Thyroid gland (tissue), 4 donors: ENCODE measurements at regions not wholly inside any gene's neighbourhood (a gene's known extent, or its start where the extent isn't known, plus 50 kb on each side); places are given as distances from the start of the nearest gene placed in this dataset.

ENCODE experiments used
- DNase-seq, 2 donors: peaks; one replicate each; pipeline ENCODE4 v3.0.0-alpha.2; 2019
- H3K27ac ChIP-seq, 3 donors: fragments of 200-600 bp; sonication (generic); 1 replicate in 2 of 3; 2 replicates in 1 of 3; pipeline ENCODE4 v1.5.1; 2016 to 2019; ENCODE audit warnings: mild to moderate bottlenecking in 1 of 3, moderate library complexity in 1 of 3
- H3K27me3 ChIP-seq: fragments of 200-600 bp; sonication (generic); one replicate; pipeline ENCODE4 v1.5.1; 2019
- H3K36me3 ChIP-seq, 2 donors: fragments of 200-600 bp; sonication (generic); one replicate each; pipeline ENCODE4 v1.5.1; 2016 to 2019
- H3K4me1 ChIP-seq, 2 donors: fragments of 200-600 bp; sonication (generic); one replicate each; pipeline ENCODE4 v1.5.1; 2017 to 2019
- H3K4me3 ChIP-seq, 3 donors: fragments of 200-600 bp; sonication (generic); replicated peaks in 1 of 3; 1 replicate in 2 of 3; 2 replicates in 1 of 3; pipeline ENCODE4 v1.5.1; 2016; ENCODE audit warnings: mild to moderate bottlenecking in 1 of 3
- H3K9me3 ChIP-seq: fragments of 200-600 bp; sonication (generic); one replicate; pipeline ENCODE4 v1.5.1; 2017
- CTCF ChIP-seq, 6 experiments: fragments of 200-600 bp in 3 of 6; fragments of 450-650 bp in 3 of 6; sonication (generic) in 3 of 6; IDR thresholded peaks; one replicate each; pipeline ENCODE4 v1.5.1; 2016 to 2019; ENCODE audit warnings: antibody characterized with exemption in 6 of 6, mild to moderate bottlenecking in 2 of 6, inconsistent platforms in 1 of 6, moderate library complexity in 1 of 6
- POLR2A ChIP-seq, 2 donors: fragments of 450-650 bp; IDR thresholded peaks; one replicate each; pipeline ENCODE4 v1.6.1; 2017; ENCODE audit warnings: antibody characterized with exemption in 2 of 2, mild to moderate bottlenecking in 2 of 2, moderate library complexity in 1 of 2
- WGBS, 2 donors: methylation state at CpG; one replicate each; pipeline ENCODE4 v1.1.5; 2017; 5-methylcytosine and 5-hydroxymethylcytosine counted together
- intact Hi-C: fragments of 100-400 bp; cut with DNase I; formaldehyde crosslinking; loops from one replicate; pipeline ENCODE4 v1.15.1; 2023

DNA sequence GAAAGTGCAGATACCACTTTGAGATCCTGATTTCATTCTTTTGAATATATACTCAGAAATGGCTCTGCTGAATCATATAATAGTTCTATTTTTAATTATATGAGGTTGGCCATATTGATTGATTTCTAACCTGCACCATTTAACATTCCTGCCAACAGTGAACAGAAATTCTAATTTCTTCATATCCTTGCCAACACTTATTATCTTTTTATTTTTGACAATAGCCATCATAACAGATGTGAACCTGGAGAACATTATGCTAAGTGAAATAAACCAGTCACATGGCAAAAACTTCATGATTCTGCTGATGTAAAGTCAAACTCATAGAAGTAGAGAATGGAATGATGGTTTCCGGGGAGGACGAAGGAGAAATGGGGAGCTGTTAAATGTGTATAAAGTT is 344.5 kb upstream of the CYRIA start:
- DNase-seq, result no peak
- intact Hi-C loops, result no loop called here
- 83 to 93% methylated on average over 2 of the region's 2 CpGs for WGBS, 2 donors
- H3K27me3 ChIP-seq, result no peaks in the 10 kb centered on the region
- no peaks in the 10 kb centered on the region for H3K36me3 ChIP-seq
- no peak for TF ChIP-seq POLR2A (IDR thresholded peaks at IDR 0.05)
- TF ChIP-seq CTCF (IDR thresholded peaks at IDR 0.05), result no peak
- H3K27ac ChIP-seq, result no peak overlapping the region
- H3K9me3 ChIP-seq, result no peaks in the 10 kb centered on the region
- H3K4me3 ChIP-seq, result no peak overlapping the region
- H3K4me1 ChIP-seq, result no peaks in the 10 kb centered on the region

- Histone ChIP-seq H3K4me3 (no peak overlapping the region), H3K9me3 (no peaks in the 10 kb centered on the region), H3K27ac (no peak overlapping the region), H3K36me3 (no peaks in the 10 kb centered on the region), H3K4me1 (no peaks in the 10 kb centered on the region), H3K27me3 (no peaks in the 10 kb centered on the region)
- 65 to 87% methylated on average over 1 of the region's 1 CpG for WGBS, 2 donors
- no peak for DNase-seq
- intact Hi-C loops, result no loop called here
- no peak for TF ChIP-seq POLR2A (IDR thresholded peaks at IDR 0.05)
- TF ChIP-seq CTCF (IDR thresholded peaks at IDR 0.05), result no peak
Observed at GRCh38 chr2:17000184-17000482, 334.5 kb upstream of the CYRIA start.

DNA sequence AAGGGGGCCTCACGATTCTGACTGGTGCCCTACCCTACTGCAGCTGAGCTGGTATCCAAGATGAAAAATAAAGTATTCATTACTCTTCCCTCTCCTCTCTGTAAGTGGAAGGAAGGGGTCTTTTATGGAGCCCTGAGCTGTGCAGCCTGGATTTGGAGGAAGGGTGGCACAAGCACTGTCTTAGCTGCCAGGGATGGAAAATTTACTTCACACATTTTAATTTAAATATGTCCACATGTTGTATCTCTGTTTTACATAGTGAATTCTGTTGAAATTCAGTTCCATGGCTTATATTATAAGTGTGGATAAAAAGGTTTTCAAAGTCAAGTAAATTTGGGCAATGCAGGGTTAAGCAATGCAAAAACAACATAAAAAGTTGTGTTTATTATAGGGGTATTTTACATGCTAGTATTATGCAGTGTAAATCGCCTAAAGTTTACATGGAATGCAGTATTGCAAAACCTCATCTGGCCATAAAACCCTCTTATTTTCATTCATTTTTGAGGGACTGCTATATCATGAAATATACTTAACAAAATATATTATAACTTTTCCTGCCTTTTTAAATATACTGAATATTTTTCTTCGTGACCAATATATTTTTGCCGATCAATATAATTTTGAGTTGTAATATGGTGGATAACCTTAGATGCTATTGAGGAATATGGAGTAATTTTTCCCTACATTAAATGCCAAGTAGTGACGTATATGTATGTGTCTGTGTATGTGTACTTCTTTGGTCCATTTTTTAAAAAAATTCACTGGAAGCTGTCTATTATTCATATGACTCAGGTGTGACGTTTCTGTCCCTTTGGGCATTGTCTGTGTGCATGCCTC is 333.9 kb upstream of the CYRIA start:
- Histone ChIP-seq H3K36me3 (no peaks in the 10 kb centered on the region), H3K27me3 (no peaks in the 10 kb centered on the region), H3K27ac (no peak overlapping the region), H3K4me1 (no peaks in the 10 kb centered on the region), H3K9me3 (no peaks in the 10 kb centered on the region), H3K4me3 (no peak overlapping the region)
- no peak for DNase-seq
- TF ChIP-seq CTCF (IDR thresholded peaks at IDR 0.05), result no peak
- 69 to 88% methylated on average over 6 of the region's 6 CpGs for WGBS, 2 donors
- intact Hi-C loops, result no loop called here

DNA sequence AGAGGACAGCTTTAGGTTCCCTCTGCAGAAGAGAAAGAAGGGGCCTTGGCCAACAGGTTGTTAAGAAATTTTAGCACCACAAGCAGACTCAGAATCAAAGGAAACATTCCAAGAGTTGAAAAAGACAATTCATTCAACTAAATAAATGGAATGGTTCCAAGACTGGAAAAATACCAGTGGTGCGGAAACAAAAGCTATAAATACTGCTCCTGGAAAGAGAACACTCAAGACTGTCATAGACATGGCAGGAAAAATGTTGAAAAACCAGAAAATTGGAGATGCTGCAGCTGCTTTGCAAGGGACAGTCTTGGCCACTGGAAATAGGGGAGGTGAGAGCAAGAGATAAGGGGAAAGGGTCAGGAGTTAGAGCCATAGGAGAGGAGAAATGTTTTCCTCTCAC is 312.7 kb upstream of the CYRIA start:
- 8 to 10% methylated on average over 1 of the region's 1 CpG for WGBS, 2 donors
- no peak overlapping the region for H3K4me3 ChIP-seq
- TF ChIP-seq POLR2A (IDR thresholded peaks at IDR 0.05) (no peak), CTCF (IDR thresholded peaks at IDR 0.05) (no peak)
- H3K27ac ChIP-seq, result no peak overlapping the region
- intact Hi-C loops, result no loop called here
- H3K4me1 ChIP-seq, result peaks cover 0 to 7% of the 10 kb centered on the region in 2 donors
- no peak for DNase-seq
- H3K36me3 ChIP-seq, result no peaks in the 10 kb centered on the region
- no peaks in the 10 kb centered on the region for H3K9me3 ChIP-seq
- no peaks in the 10 kb centered on the region for H3K27me3 ChIP-seq

DNA sequence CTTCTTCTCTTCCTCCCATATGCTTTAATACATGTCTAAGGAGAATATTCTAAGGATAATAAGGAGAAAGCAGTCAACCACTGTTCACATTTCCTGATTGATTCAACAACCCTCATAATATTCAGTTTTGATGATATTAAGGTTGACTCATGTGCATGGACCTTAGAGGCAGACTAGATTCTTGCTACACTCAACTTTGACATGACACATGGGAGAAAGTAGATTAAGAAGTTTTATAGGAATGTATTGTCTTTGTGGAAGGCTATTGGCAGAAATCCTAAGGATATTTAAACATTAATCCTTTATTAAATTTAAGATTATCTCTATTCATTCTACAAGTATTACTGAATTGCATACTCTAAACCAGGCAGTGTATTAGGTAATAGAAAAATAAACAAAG is 309.1 kb upstream of the CYRIA start:
- H3K4me1 ChIP-seq, result peaks cover 0 to 7% of the 10 kb centered on the region in 2 donors
- no peaks in the 10 kb centered on the region for H3K36me3 ChIP-seq
- intact Hi-C loops, result no loop called here
- DNase-seq, result no peak
- H3K4me3 ChIP-seq, result no peak overlapping the region
- no peak overlapping the region for H3K27ac ChIP-seq
- no peaks in the 10 kb centered on the region for H3K27me3 ChIP-seq
- no peaks in the 10 kb centered on the region for H3K9me3 ChIP-seq
- TF ChIP-seq CTCF (IDR thresholded peaks at IDR 0.05) (no peak), POLR2A (IDR thresholded peaks at IDR 0.05) (no peak)
